Loucy (cell line): ENCODE measurements at regions not wholly inside any gene's neighbourhood (a gene's known extent, or its start where the extent isn't known, plus 50 kb on each side); places are given as distances from the start of the nearest gene placed in this dataset.

Experiments
- H2AFZ ChIP-seq: fragments of 200-600 bp; sonication (generic); 2 replicates; pipeline ENCODE4 v1.6.0; 2016; ENCODE audit warnings: antibody characterized with exemption, mild to moderate bottlenecking, low read length, moderate library complexity
- H3F3A ChIP-seq: fragments of 200-600 bp; 2 replicates; pipeline ENCODE4 v1.6.0; 2016; ENCODE audit warnings: antibody characterized with exemption, low read depth, mild to moderate bottlenecking
- H3K27me3 ChIP-seq: fragments of 200-600 bp; sonication (generic); 2 replicates; pipeline ENCODE4 v1.6.1; 2014; ENCODE audit warnings: low read length, mild to moderate bottlenecking; ENCODE audit not compliant: insufficient read depth, poor library complexity, severe bottlenecking
- H3K36me3 ChIP-seq: fragments of 200-600 bp; sonication (generic); 2 replicates; pipeline ENCODE4 v1.6.1; 2016; ENCODE audit warnings: low read length; ENCODE audit not compliant: insufficient read depth
- H3K4me1 ChIP-seq: fragments of 200-600 bp; sonication (generic); 2 replicates; pipeline ENCODE4 v1.5.1; 2014; ENCODE audit warnings: low read length, mild to moderate bottlenecking; ENCODE audit not compliant: insufficient read depth, poor library complexity, severe bottlenecking
- H3K4me2 ChIP-seq: fragments of 200-600 bp; sonication (generic); 2 replicates; pipeline ENCODE4 v1.6.0; 2014; ENCODE audit warnings: antibody characterized with exemption, low read length, low read depth, mild to moderate bottlenecking; ENCODE audit not compliant: poor library complexity, severe bottlenecking
- H3K4me3 ChIP-seq: fragments of 200-600 bp; sonication (generic); 2 replicates; pipeline ENCODE4 v1.5.1; 2014; ENCODE audit warnings: low read length, mild to moderate bottlenecking, mixed read lengths; ENCODE audit not compliant: poor library complexity, severe bottlenecking
- H3K79me2 ChIP-seq: fragments of 200-600 bp; sonication (generic); 2 replicates; pipeline ENCODE4 v1.6.1; 2014; ENCODE audit warnings: low read length; ENCODE audit not compliant: insufficient read depth
- H3K9ac ChIP-seq: fragments of 200-600 bp; sonication (generic); 2 replicates; pipeline ENCODE4 v1.6.0; 2014; ENCODE audit warnings: mild to moderate bottlenecking, low read depth, low read length, moderate library complexity; ENCODE audit not compliant: poor library complexity, severe bottlenecking
- H3K9me2 ChIP-seq: fragments of 200-600 bp; sonication (generic); replicated peaks from 2 replicates; pipeline ENCODE4 v1.6.1; 2016; ENCODE audit warnings: low read depth, low read length, mixed read lengths
- H3K9me3 ChIP-seq: fragments of 200-600 bp; sonication (generic); 2 replicates; pipeline ENCODE4 v1.6.1; 2014; ENCODE audit warnings: mild to moderate bottlenecking, antibody characterized with exemption, low read length, low read depth; ENCODE audit not compliant: insufficient read depth
- H4K20me1 ChIP-seq: fragments of 200-600 bp; sonication (generic); 2 replicates; pipeline ENCODE4 v1.6.0; 2014; ENCODE audit warnings: antibody characterized with exemption, low read length, mild to moderate bottlenecking; ENCODE audit not compliant: insufficient read depth, poor library complexity, severe bottlenecking
- EZH2phosphoT487 ChIP-seq: fragments of 200-600 bp; IDR thresholded peaks from 2 replicates; pipeline ENCODE4 v1.6.1; 2018; ENCODE audit warnings: antibody characterized with exemption, mild to moderate bottlenecking, moderate library complexity, borderline replicate concordance
- TF ChIP-seq, protein P1 (sequence below): fragments of 200-600 bp; sonication (generic); conservative IDR thresholded peaks from 2 replicates; pipeline ENCODE4 v1.5.1; 2014; ENCODE audit warnings: mild to moderate bottlenecking, antibody characterized with exemption, low read length

DNA sequence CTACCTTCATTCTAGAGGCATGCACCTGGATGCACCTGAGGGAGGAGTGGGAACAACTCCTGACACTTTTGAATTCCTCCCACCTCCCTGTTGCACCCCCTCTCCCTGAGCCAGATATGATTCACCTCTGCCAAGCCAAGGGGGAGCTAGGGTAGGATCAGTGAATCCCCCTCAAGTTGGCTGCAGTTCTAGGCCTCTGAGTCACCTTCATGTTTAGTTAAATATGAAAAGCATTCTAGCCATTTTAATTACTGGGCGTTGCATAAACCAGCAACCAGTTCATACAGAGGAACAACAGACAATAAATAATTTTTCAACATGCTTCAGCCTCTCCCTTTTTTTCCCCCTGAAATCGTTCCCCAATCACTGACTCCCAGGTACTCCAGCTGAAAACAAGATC, 1440.2 kb downstream of the ADGRL3 start:
- Histone ChIP-seq H3K4me3 (no peak overlapping the region), H3K9me2 (no peaks in the 10 kb centered on the region), H3K9ac (no peak overlapping the region), H3K36me3 (no peaks in the 10 kb centered on the region), H3K4me1 (no peaks in the 10 kb centered on the region), H2AFZ (no peak overlapping the region), H3K4me2 (no peak overlapping the region), H3K27me3 (no peaks in the 10 kb centered on the region), H3F3A (no peaks in the 10 kb centered on the region), H3K79me2 (no peaks in the 10 kb centered on the region), H4K20me1 (no peaks in the 10 kb centered on the region), H3K9me3 (no peaks in the 10 kb centered on the region)
- TF ChIP-seq EZH2phosphoT487 = no peak
- TF ChIP-seq, protein P1, sequence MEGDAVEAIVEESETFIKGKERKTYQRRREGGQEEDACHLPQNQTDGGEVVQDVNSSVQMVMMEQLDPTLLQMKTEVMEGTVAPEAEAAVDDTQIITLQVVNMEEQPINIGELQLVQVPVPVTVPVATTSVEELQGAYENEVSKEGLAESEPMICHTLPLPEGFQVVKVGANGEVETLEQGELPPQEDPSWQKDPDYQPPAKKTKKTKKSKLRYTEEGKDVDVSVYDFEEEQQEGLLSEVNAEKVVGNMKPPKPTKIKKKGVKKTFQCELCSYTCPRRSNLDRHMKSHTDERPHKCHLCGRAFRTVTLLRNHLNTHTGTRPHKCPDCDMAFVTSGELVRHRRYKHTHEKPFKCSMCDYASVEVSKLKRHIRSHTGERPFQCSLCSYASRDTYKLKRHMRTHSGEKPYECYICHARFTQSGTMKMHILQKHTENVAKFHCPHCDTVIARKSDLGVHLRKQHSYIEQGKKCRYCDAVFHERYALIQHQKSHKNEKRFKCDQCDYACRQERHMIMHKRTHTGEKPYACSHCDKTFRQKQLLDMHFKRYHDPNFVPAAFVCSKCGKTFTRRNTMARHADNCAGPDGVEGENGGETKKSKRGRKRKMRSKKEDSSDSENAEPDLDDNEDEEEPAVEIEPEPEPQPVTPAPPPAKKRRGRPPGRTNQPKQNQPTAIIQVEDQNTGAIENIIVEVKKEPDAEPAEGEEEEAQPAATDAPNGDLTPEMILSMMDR = no peak

GRCh38 chr4:62627671-62628070, 1427.5 kb downstream of the ADGRL3 start:
- Histone ChIP-seq H3K79me2 (no peaks in the 10 kb centered on the region), H3K9ac (no peak overlapping the region), H3K9me3 (no peaks in the 10 kb centered on the region), H3K9me2 (no peaks in the 10 kb centered on the region), H4K20me1 (no peaks in the 10 kb centered on the region), H3K36me3 (no peaks in the 10 kb centered on the region), H2AFZ (no peak overlapping the region), H3K27me3 (no peaks in the 10 kb centered on the region), H3K4me3 (no peak overlapping the region), H3F3A (no peaks in the 10 kb centered on the region), H3K4me2 (no peak overlapping the region), H3K4me1 (no peaks in the 10 kb centered on the region)
- no peak for TF ChIP-seq EZH2phosphoT487
- TF ChIP-seq, protein P1 = no peak

- H4K20me1 ChIP-seq = no peaks in the 10 kb centered on the region
- no peak overlapping the region for H3K4me2 ChIP-seq
- TF ChIP-seq, protein P1 = no peak
- no peak for TF ChIP-seq EZH2phosphoT487
- H3K36me3 ChIP-seq = no peaks in the 10 kb centered on the region
- no peaks in the 10 kb centered on the region for H3K9me2 ChIP-seq
- H3K79me2 ChIP-seq = no peaks in the 10 kb centered on the region
- no peak overlapping the region for H3K9ac ChIP-seq
- H3K27me3 ChIP-seq = no peaks in the 10 kb centered on the region
- H2AFZ ChIP-seq = no peak overlapping the region
- no peaks in the 10 kb centered on the region for H3F3A ChIP-seq
- no peaks in the 10 kb centered on the region for H3K4me1 ChIP-seq
- no peaks in the 10 kb centered on the region for H3K9me3 ChIP-seq
- no peak overlapping the region for H3K4me3 ChIP-seq
Measured at GRCh38 chr4:62627141-62627540, 1427.0 kb downstream of the ADGRL3 start.
